GDM1 (cell line): ENCODE measurements at regions not wholly inside any gene's neighbourhood (a gene's known extent, or its start where the extent isn't known, plus 50 kb on each side); places are given as distances from the start of the nearest gene placed in this dataset.
"Not testable (repeated sequence)": the region's sequence is repeated elsewhere in the genome, so short reads cannot be mapped to it uniquely, and the experiment has no call there.

Experiments used
- DNase-seq: peaks from one replicate; lab custom pipeline; 2025; lab: John Stamatoyannopoulos, UW

DNA sequence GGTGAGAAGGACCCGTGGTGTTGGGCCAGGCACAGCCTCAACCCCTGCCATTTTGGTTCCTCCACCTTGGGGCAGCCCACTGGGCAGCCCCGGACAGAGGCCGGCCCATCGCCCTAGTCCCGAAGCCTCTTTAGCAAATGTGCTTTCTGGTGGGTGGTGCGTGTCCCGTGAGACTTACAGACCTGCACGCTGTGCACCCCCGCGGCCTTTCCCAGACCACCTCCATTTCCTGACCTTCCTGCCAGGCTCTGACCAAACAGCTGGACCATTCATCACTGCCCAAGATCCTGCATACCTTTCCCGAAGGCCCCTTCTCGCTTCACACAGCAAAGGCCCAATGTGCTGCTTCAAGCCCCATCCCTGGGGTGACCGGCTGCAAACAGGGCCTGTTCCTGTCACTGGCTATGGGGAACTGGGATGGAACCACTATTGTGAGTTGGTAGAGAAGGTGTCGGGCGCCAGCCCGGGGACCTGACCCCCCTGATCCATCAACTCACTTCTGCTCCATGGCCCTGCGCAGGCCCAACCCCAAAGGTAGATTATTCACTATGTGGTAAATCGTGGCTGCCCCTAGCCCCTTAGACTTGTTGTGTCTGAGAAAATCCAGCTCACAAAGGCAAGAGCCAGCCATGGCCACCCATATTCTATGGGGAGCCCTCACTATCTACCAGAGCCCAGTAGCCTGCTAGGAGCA, 341.0 kb downstream of the EIPR1 start:
- DNase-seq, result no peak

DNA sequence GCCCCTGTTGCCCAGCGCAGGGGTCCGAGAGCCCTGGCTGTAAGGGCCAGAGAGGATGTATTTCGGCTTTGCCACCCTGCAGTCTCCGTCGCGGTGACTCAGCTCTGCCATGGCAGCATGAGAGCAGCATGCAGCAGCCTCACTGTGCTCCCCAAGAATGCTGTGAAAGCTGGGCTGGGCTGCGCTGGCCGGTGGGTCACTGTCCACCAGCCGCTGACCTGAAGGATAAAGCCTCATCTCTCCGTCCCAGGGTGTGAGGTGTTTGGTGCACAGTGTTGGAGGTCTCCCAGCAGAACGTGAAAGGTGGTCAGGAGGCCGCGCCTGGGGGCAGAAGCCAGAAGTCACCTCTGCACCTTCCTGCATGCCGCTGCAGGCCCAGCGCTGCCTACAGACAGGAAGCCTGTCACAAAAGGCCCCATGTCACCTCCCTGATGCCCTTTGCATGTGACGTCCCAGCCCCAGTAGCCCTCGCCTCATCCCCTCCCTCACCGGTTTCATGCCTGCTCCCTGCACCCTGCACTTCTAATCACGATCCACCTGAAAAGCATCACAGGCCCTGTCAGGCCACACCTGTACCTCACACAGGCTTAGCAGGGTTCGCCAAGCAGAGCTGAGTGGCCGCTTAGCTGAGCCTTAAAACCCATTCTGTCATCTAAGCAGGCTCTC, 342.1 kb downstream of the EIPR1 start:
- no peak for DNase-seq

DNA sequence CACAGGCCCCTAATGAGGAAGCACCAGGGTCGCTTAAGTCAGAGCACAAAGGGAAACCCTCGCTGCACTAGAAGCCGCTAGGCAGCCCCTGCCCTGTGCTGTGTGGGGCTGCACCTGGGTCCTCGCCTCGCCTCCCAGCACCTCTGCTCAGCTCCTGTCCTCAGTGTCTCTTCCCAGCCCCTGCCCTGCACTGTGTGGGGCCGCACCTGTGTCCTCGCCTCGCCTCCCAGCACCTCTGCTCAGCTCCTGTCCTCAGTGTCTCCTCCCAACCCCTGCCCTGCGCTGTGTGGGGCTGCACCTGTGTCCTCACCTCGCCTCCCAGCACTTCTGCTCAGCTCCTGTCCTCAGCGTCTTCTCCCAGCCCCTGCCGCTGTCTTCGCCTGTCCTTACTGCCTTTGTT, 342.8 kb downstream of the EIPR1 start:
- no peak for DNase-seq

DNA sequence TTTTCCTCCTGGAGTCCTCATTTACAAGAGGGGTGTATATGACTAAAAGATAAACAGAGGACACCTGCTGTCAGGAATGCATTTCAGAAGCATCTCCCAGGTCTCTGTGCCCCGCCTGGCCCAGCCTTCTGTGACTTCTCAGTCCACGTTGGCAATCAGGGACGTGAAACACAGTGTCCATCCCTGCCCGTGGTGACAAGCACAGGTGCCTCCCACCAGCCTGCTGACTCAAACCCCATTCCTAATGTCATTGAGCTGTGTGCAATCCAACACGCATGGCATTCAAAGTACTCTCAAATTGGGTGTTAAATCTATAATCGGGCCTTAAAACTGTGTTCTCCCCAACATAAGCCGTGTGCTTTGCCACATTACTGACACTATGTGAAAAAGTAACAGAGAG, 343.2 kb downstream of the EIPR1 start:
- no peak for DNase-seq

DNA sequence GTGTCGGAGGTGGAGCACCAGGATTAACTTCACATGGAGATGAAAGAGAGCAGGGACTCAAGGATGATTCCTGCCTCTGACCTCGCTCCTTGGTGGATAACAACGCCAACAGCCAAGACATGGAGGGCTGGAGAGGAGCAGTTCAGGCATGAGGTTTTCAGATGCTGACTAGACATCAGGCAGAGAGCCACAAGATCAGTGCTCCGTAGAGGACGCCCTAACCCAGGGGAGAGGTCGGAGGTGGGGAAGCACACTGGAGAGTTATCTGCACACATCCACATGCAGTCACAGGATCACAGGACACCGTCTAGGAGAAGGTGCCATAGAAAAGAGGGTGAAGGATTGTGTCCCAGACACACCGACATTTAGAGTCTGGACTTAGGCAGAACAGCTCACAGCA, 344.3 kb downstream of the EIPR1 start:
- no peak for DNase-seq

DNA sequence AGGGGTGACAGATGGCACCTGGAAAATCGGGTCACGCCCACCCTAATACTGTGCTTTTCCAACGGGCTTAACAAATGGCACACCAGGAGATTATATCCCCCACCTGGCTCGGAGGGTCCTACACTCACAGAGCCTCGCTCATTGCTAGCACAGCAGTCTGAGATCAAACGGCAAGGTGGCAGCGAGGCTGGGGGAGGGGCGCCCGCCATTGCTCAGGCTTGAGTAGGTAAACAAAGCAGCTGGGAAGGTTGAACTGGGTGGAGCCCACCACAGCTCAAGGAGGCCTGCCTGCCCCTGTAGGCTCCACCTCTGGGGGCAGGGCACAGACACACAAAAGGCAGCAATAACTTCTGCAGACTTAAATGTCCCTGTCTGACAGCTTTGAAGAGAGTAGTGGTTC, 346.8 kb downstream of the EIPR1 start:
- not testable (repeated sequence) for DNase-seq

DNA sequence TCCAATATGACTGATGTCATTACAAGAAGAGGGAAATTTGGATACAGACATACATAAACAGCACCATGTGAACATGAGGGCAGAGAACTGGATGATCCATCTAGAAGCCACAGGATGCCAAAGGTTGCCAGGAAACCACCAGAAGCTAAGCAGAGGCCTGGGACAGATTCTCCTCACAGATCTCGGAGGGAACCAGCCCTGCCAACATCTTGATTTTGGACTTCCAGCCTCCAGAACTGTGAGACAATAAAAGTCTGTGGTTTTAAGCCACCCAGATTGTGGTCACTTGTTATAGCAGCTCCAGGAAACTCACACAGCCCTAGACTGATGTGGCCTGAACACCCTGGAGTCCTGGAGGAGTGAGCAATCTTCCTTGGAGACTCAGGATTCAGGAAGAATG, 351.6 kb downstream of the EIPR1 start:
- DNase-seq, result no peak

DNA sequence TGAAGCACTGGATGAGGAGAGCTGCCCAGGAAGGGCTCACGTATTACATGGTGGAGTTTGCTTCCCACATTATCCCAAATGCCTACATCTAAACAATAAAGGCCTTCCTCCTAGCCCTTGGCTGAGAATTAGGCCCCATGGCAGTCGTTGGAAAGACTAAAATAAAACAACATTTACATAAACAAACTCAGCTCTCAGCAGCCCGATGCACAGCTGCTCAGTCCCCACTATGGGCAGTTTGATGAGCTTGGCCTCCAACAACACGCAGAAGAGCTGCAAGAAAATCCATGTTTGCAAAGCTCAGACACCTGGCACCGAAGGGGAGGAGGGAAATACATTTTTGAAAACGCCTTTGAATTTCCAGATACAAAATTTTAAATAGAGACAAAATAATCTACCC, 352.4 kb downstream of the EIPR1 start:
- DNase-seq, result no peak

- no peak for DNase-seq
Measured at GRCh38 chr2:3024401-3024935, 353.1 kb downstream of the EIPR1 start.

DNA sequence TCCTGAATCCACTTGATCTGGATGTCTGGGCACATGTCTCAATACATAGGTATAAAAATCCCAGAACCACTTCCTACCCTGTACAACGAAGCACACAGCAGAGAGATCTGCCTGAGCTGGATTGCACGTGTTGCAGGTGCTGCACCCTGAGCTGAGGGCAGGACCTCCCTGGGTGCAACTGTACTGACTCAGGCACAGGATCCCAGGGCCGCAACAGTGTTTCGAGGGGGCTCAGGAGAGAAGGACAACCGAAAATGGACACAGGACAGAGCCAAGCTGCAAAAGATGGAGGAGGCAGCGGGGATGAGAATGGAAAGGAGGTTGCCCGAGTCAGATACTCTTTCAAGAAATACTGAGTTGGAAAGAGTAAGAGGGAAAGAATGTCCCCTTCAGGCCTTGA, 354.1 kb downstream of the EIPR1 start:
- DNase-seq, result no peak

GRCh38 chr2:3022841-3023372, 354.7 kb downstream of the EIPR1 start:
- DNase-seq, result no peak

DNA sequence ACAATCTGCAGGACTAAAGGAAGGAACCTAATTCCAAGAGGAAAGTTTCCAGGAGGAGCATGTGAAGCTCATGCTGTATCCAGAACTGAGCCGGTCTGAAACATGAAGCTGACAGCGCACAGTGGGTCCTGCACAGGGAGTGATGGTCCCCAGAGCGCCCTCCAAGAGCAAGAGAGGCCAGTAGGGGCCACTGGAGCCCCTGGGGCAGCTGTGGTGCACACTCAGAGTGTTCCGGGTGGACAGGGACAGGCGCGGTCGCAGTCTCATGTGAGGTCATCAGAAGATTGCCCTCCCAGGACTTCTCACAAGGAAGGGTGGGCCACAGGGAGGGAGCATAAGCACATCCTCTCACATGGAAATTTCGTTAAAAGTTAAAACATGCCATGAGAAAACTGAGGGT, 355.9 kb downstream of the EIPR1 start:
- no peak for DNase-seq

DNA sequence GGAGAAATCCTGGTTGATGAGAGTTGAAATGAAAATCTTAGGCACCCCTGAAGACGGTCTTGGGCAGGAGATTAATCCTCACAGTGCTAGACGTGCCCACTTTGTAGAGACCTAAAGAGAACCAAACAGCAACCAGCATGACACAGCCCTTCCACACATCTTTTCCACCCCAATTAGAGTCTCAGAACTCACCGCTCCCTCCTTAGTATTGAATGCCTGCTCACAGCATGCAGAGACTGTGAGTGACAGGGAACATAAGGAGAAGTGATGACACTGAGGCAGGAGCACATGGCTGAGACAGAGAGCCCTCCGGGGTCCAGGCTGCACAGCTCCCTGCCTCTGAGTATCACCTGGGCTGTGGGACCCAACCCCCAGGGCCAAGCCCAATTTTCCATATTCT, 367.6 kb downstream of the EIPR1 start:
- DNase-seq, result no peak

GRCh38 chr2:3009483-3009882, 368.1 kb downstream of the EIPR1 start:
- DNase-seq, result no peak

DNA sequence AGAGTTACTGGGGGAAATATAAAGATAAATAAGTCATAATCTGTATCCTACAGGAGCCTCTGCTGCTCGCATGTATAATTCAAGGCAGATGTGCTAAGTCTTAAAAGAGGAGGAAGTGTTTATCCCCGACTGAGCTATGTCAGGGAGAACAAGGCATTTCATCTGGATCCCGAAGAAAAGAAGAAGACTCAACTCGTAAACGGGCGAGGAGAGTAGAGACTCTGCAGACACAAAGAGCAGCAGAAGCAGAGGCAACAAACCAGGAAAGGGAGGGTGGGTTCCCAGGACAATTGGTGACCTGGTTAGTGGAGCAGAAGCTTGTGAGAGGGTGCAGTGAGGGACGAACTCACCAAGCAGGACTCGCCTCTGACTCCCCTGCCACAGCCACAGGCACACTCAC, 368.6 kb downstream of the EIPR1 start:
- DNase-seq, result no peak

GRCh38 chr2:3008561-3008960, 369.1 kb downstream of the EIPR1 start:
- DNase-seq, result no peak

DNA sequence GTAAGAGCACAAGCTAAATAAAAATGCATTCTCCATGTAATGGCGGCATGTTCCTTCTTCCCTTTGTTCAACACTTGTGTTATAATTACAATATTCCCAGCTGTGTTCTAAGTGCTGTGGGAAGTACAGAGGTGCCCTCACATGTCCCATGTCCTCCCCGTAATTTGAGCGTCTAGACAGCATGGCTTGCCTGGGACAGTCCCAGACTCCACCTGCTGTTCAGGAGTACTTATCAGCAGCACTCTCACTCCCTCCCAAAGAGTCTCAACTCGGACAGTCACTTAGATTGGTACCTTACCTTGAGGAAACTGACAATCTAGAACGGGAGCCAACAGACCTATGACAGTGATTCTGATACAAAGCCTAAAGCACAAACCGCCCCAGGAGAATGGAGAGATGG, 370.5 kb downstream of the EIPR1 start:
- no peak for DNase-seq

DNA sequence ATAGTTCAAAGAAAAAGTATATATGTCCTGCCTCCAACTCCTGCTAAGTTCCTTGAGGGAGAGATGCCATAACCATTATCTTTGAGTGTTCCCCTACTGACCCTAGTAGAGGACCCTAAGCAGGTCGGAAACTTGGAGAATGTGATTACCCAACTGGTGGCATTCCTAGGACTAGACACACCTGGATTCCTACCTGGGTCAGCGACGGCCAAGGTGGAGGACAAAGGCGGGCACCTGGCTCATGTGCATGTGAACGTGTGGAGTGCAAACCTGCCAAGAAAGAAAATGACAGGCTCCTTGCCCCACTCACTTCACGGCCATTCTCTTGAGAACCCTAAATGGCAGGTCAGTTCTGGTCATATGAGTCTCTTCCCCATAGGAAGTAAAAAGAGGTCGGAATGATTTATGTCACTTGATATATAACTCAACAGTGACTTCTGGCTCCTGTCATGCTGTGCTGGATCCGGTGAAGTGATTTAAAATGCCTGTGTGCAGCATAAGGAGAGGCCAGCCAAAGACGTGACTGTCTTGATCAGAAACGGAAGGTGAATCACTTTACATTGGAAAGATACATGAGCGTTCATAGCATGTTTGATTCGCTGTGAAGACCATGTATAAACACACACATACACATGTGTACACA, 371.6 kb downstream of the EIPR1 start:
- no peak for DNase-seq

- DNase-seq, result no peak
Measured at GRCh38 chr2:3001615-3002560, 375.7 kb downstream of the EIPR1 start.

DNA sequence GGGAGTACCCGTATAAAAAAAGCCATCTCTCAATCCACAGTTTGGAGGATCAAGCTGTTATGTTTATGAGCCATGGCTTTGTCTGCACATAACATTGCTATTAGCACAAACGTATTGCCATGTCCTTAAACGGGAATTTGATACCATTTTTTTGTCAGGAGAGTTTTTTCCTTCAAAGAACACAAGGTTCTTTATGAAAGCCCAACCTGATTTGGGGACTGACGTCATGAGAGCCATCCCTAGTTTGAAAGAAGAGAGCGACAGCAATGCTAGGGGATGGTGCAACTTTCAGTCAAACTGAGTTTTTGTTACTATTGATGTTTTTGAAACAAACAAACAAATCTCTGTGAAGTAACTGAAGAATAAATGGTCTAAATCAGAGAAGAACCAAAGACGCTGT, 376.6 kb downstream of the EIPR1 start:
- DNase-seq, result no peak

DNA sequence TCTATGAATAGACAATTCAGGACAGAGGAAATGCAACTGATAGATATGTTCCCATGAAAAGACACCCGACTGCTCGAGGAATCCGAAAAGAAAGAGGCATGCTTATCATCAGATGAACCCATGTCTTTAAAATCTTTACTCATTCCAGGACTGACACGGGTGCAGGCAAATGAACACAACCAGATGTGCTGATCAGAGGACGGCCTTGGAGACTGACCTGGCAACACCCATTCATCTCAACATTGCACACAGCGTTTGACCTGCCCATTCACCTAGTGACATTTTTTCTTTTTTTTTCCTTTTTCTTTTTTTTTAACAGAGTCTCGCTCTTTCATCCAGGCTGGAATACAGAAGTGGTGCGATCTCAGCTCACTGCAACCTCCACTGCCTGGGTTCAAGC, 377.5 kb downstream of the EIPR1 start:
- no peak for DNase-seq

GRCh38 chr2:2998971-2999370, 378.6 kb downstream of the EIPR1 start:
- no peak for DNase-seq
